HG03558 (cell line): ENCODE measurements at regions not wholly inside any gene's neighbourhood (a gene's known extent, or its start where the extent isn't known, plus 50 kb on each side); places are given as distances from the start of the nearest gene placed in this dataset.

Experiments
- ATAC-seq: cut with Tn5 transposase; IDR thresholded peaks from one replicate; pipeline ENCODE4 v1.9.1; 2021; ENCODE audit warnings: moderate number of reproducible peaks; ENCODE audit not compliant: unreplicated experiment; ENCODE audit errors: extremely low read depth

DNA sequence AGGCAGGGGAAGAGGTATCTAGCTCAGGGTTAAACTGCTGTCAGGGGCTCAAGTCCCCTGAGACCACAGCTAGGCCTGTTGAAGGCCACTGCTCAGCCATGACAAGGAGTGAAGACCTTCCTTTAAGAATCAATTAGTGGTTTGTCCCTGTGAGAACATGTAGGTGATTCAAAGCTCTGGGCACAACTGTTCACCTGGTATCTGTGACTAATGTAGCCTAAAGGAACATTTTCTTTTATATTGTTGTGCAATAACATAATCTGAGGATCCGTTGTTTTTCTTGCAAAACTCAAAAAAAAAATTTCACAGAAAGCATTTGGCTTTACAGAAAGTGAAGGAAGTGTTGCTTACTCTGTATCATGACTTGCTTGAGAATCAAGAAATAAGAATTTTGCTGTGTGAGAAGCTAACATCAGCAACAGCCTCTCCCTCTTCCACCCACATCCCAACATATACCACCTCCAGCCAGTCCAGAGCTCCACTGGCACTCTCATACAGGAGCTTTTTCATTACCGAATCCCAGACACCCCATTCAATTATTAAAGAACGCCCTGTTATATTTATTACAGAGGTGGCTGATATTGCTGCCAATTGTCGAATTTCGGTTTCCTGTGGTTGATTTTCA is 807.0 kb downstream of the TLE4 start:
- ATAC-seq: no peak

DNA sequence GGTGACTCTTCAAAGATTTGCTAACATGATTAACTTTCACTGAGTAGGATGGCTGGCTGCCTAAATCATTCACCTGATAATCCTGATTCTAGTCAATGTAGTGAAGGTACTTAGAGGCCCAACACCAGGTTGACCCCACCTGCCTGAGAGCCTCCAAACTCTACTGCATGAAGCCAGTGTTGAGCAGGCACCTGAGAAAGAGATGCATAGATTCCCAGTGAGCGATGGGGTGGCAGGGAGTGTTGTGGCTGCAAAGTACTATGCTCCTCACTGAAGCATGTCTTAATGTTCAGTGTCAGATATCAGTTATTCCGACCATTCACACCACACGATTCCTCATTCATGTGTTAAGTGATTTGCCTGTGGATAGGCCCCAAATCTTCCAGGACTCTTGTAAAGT is 804.4 kb downstream of the TLE4 start:
- no peak for ATAC-seq

DNA sequence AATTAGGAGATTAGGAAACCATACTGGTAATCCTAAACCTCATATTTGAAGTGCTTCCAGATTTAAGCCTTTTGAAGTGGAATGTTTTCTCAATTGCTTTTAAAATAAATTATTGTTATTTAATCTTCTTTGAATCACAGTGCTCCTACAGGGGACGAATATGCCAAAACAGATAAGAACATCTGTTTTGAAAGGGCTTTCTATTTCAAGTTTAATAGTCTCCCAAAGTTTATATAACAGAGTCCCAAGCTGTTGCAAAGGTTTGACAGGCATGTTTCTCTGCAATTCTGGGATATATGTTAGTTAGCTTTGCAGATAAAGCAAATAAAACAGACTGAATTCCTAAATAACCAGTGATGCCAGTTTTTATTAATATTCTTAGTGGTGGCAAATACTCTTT is 803.7 kb downstream of the TLE4 start:
- ATAC-seq: no peak

DNA sequence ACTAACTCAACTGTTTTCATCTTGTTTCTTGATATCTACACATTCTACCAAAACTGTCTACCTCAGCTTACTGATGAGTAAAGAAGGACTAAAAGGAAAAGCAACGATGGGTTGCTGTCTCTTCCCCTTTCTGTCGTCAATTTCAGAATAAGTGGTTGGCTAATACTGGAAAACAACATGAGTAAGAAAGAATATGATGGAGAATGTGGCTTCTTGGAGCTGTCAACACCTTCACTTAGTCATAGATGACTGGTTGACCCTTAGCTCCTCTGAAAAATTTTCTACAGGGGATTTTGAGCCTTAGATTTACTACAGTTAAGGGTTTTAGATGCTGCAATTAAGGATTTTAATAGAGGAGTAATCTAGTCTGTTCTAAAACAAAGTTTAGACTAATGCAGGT is 797.9 kb downstream of the TLE4 start:
- ATAC-seq: no peak

DNA sequence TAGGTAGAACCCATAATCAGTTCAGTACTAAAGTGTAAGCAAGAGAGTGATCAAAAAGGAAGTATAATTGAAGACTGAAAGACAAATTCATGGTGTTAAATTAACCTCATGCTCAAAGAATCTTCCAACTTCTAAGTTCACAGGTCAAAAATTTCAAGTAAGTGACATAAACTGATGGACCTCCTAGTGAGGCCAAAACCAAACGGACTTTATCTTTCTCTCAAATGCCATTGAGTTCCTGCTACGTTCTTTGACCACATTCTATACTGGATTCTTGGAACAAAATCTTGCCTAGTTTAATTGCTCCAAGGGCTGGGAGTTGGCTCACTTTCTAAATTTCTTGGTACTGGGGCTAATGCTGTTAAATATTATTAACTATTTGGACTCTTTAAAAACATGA is 794.9 kb downstream of the TLE4 start:
- no peak for ATAC-seq

DNA sequence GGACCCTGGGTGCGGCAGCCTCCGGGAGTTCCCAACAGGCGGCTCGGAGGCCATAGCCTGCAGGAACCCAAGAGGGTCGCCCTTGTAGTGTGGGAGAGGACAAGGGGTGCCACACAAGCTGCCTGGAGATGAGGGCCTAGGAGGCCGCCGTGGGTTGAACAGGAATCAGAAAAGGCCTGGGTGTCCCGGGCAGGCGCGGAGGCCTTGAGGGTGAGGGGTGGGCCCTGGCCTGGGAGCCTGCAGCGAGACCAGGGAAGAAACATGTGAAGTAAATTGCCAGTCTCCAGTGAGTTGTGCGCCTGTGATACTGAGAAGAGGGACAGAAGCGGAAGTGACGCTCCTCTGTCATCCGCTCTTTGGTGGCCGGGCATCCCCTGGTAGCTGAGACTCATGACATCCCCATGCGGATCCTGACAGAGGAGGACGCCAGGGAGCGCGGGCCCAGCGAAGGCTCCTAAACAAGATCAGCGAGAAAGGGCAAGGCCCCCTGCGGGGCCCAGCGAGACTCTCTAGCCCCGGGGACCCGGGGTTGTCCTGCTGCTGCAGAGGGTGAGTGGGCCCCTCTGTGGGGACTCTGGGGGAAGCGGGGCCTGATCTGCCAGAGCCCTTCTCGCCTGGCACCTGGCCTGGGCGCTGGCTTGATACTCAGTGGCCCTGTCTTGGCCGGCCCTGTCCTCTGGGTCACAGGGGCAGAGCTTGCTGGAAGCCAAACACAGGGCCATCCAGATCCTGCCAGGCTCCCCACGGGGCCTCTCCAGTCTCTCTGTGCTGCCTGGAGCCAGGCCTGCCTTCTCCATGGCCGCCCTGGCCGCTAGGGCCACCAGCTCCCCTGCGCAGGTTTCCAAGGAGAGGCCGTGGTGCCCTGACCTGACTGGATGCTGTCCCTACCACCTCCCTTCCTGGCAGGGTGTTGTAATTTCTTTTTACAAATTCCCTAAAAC is 788.4 kb downstream of the TLE4 start:
- no peak for ATAC-seq

DNA sequence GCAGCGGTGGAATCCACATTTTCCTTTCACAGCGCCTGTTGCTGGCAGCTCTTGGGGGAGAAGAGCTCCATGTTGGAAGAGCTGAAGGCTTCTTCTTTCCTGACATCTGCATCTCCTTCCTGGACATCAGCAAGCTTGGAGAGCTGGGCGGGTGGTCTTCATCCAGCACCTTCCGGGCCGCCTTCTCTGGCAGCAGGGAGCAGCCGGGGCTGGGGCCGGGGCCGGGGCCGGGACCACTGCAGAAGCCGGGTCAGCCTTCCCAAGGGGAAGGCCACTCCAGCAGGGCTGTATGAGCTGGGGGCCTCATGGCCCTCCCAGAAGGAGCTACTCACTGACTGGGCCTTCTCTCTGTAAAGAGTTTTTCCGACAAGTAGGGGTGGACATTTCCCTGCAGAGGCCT is 787.5 kb downstream of the TLE4 start:
- no peak for ATAC-seq

DNA sequence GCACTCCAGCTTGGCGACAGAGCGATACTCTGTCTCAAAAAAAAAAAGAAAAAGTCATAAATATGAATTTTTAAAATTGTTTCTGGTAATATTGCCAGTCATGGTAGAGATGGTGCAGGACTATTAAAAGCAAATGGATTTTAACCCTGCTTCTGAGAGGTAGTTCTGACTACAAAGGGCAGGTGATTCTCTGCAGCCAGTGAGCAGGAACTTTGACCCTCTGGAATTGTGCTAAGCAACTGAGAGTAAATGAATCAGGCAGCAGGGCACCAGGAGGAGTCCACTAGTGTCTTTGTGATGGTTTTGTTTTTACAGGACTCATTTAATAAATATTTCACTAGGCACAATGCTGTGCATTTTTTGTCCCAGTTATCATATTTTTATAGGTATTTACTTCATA is 781.2 kb downstream of the TLE4 start:
- ATAC-seq: no peak

DNA sequence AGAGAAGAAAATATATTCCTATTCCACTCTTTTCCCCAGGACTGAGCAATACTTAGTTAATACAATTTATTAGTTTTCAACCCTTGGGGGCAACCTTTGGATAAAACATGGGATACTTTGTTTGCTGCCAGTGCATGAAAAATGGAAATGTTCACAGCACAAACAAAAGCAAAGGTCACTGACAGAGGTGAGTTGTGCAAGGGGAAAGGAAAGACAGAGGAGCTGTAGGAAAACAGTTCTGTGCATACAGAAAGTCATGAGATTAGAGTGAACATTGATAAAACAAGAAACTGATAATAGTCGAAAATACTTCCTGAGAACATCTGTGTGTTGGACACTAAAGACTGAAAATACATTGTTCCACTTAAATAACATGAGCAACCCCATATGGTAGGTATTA is 779.8 kb downstream of the TLE4 start:
- no peak for ATAC-seq

DNA sequence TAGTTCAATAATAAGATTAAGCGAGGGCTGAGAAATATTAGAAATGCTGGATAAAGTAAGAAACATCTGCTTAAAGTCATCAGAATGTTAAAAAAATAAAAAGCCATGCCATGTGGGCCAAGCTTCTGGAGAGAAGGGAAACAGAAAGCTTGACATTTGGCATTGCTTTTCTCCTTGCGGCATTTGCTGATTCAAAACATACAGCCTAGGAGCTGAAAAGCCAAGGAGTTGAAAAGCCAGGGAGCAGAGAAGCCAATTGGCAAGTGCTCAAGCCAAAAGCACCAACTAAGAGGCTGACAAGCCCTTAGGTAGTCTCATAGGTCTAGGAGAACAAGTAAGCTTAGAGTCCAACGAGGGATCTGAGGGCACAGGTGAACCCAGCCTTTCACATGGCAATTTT is 754.3 kb downstream of the TLE4 start:
- no peak for ATAC-seq

DNA sequence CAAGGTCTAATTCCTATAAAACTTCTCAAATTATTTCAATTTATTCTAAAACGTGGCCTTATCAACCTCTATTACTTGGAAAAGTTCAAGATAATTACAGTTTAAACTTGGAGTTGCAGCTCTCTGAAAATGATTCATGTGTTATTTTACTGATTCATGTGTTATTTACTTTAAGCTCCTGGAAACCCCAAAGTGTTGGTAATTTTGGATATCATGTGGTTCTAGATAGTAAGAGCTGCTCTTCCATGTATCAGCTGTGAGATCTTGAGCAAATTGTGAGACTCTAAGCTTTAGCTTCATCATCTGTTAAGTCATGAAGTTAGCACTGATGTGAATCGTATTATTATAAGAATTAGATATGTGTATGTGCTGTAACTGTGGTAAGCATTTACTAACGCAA is 749.2 kb downstream of the TLE4 start:
- ATAC-seq: no peak

DNA sequence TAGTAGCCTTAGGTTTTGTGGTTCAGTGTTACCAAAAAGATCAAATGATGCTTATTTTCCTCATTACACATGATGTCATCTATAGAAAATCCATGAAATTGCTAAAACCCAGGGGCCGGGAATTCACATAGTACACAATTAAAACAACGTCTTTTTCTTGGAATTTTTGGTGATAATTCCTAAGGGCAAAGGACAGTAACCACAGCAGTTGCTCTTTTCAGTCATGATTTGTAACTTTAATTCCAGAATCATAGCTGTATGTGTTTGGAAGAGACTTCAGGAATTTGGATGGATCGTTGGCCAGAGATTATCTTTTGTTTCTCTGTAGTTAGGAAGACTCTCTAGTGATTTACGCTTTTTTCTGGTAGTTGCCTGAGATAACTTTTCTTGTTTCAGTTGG is 748.7 kb downstream of the TLE4 start:
- ATAC-seq: no peak

DNA sequence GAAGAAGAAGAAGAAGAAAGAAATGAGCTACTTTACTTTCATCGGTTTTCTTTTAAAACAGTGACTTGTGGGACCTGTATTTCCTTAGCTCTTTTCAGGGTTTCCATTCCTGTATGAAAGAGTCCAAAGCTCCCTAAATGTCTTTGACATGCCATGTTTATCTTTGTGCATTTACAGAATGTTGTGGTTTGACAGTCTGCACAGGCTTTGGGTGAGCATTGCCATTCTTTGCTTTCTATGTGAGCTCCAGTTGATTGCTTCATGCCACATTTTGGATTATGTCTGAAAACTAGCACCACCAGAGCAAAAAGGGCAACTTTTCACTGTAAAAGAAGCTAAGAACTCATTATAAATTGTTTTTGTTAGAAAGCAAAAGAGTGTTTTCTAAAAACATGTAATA is 733.4 kb downstream of the TLE4 start:
- no peak for ATAC-seq

DNA sequence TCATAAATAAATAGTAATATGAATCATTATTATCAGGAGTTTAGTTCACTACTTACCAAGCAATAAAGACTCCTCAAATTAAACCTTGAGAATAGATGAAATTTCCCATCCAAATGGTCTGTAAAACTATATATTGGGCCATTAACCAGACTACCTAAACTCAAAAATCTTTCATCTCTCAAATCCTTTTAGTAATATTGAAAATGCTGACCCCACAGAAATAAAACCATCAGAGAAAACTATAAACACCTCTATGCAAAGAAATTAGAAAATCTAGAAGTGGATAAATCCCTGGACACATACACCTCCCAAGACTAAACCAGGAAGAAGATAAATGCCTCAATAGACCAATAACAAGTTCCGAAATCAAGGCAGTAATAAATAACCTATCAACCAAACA is 723.2 kb downstream of the TLE4 start:
- no peak for ATAC-seq

DNA sequence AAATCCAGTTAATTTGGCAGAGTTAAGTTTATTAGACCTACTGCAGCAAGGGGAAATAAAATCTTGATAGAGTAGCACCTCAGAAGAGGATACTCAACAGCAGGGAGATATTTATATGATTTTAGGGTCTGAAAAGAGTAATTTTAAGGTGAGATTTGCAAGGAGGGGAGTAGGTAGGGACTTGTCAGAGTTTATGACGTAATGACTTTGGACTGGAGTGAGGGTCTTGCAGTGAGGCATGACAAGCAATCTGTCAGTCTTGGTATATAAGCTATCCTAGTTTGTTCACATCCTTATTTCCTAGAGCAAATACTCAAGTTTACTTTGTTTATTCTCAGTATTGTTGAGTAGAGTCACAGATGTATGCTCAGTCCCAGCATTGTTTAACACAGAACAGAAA is 722.6 kb downstream of the TLE4 start:
- no peak for ATAC-seq

DNA sequence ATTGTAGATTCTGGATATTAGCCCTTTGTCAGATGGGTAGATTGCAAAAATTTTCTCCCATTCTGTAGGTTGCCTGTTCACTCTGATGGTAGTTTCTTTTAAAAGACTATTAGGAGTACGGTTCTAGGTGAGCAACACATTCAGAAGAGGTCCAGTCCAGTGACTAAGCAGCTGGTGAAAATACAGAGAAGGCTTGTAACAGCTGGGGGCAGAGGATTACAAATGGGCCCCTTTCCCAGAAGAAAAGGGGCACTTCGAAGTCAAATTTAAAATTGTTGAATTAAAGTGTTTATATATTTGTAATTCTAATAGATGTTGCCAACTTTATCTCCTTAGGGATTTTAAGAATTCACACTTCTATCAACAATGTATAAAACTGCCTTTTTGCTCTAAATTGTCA is 720.5 kb downstream of the TLE4 start:
- no peak for ATAC-seq

DNA sequence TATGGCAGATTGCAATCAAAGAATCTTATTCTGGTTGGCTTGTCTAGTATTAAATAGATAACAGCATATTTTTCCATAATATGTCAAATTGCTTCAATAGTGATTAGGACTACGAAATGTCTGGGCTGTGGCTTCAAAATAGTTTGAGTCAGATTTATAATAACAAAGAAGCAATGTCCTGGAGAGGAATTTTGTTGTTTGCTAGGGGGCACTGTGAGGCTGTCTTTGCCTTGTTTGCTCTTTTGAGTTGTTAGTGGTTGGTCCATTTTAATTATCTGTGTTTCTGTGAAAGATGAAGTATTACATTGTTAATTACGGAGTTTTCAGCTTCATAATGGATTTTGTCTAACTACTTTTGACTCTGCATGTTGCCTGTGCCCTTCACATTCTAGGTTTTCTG is 713.6 kb downstream of the TLE4 start:
- no peak for ATAC-seq

DNA sequence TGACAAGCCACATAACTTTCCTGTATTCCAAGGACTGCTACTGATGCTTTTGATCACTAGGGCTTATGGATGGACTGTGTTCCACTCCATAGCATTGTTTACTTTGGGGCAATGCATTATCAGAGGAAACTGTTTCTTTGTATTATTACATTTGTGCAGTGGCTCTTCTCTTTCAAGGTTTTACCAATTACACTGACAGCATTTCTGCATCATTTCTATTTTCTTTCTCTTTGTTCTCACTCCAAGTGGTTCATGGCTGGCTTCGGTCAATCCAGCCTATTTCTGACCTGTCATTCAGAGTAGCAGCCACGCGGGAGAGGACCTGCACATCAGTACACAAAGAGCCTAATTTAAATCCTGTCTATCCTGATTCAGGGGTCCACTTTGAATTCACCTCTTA is 711.0 kb downstream of the TLE4 start:
- ATAC-seq: no peak

DNA sequence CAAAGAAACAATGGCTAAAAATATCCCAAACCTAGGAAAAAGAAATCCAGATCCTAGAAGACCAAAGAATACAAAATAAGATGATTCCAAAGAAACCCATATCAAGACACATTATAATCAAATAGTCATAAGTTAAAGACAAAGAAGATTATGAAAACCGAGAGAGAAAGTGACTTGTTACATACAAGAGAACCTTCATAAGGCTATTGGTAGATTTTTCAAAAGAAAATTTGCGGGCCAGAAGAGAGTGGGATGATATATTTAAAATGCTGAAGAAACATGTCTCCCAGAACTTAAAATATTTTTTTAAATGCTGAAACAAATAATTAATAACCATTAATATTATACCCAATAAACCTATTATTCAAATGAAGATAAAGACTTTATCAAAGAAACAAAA is 687.3 kb downstream of the TLE4 start:
- no peak for ATAC-seq

DNA sequence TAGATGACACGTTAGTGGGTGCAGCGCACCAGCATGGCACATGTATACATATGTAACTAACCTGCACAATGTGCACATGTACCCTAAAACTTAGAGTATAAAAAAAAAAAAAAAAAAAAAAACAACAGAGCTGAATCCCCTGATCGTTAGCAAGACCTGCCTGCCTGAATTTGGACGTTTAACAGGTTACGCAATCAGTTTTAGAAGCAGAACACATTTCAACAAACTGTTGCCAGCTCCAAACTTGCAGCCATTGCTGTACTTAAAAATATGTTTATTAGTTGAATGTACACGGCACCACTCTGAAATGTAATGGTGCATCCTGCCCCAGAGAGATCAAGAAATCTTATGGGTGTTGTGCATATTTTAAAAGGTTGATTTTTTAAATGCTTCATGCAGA is 680.0 kb downstream of the TLE4 start:
- no peak for ATAC-seq

DNA sequence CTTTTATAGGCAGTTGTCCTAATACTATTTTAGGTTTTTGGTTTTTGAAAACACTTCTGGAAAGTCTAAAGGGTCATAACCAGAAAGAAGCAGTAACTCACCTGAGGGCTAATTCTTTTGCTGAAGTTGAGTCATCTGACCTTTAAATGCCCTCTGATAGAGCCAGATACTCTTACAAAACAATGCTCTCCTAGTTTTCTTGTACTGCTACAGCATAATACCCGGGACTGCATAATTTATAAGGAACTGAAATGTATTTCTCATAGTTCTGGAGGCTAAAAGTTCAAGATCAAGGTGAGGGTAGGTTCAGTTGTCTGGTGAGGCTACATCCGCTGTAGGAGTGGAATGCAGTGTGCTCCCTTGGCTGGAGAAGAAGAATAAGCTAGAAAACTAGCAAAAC is 670.3 kb downstream of the TLE4 start:
- no peak for ATAC-seq

DNA sequence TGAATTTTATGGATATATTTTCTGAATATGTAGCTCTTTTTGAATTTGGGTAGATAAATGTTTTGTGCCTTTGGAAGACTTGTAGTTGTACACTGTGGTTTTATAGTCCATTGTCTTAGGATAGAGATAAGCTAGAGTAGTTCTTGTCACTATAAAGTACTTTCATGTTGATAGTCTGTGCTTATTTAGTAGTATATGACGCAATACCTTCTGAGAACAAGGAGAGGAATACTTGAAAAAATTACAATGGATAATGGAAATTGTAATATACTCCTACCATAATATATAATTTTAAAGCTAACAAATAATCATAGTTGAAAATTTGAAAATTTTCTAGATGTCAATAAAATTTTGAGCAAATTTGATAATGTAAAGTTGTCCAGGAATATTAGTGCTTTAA is 664.0 kb downstream of the TLE4 start:
- ATAC-seq: no peak
